Heart left ventricle (tissue), 13 donors: ENCODE measurements at regions not wholly inside any gene's neighbourhood (a gene's known extent, or its start where the extent isn't known, plus 50 kb on each side); places are given as distances from the start of the nearest gene placed in this dataset.

Source experiments
- POLR2A ChIP-seq, 2 donors: fragments of 450-650 bp; IDR thresholded peaks; one replicate each; pipeline ENCODE4 v1.6.1; 2017; ENCODE audit warnings: antibody characterized with exemption in 2 of 2, mild to moderate bottlenecking in 2 of 2, moderate library complexity in 2 of 2
- TF ChIP-seq, protein P1 (sequence below), 12 donors: fragments of 200-600 bp; sonication (generic) in 4 of 12; IDR thresholded peaks; one replicate each; pipeline versions ENCODE4 v1.5.0 to v1.8.0; 2018 to 2022; ENCODE audit warnings: antibody characterized with exemption in 12 of 12, mild to moderate bottlenecking in 5 of 12
- donor health status: ischemic (EF 13 %, LVEDD 7.1; RV severe dilation, severe dysfunction).
- donor health status: DM: no; HTN: yes; CAD: no.
- donor health status: DM: no; HTN: no; CAD: no.
- donor health status: ischemic (EF 25% LVEDD 6.9; RV normal size, moderate dysfunction).
- donor health status: ischemic (EF 25% LVEDD 5.7; RV mildly dilated, moderate dysfunction).
- donor health status: ischemic (EF 35%, LVEDD 5.7; RV mildly dilated, moderate dysfunction).
- donor health status: nonischemic (EF 11% LVEDD 7.7; RV severe dilation, severe dysfunction).
- donor health status: DM: yes; HTN: yes; CAD: no.
- donor health status: PGD.
- donor health status: ischemic (EF 29% LVEDD 5.4; RV normal size, mild dysfunction).
- donor health status: nonischemic (EF 23%, LVEDD 6.1; RV moderate dilation, normal function).

DNA sequence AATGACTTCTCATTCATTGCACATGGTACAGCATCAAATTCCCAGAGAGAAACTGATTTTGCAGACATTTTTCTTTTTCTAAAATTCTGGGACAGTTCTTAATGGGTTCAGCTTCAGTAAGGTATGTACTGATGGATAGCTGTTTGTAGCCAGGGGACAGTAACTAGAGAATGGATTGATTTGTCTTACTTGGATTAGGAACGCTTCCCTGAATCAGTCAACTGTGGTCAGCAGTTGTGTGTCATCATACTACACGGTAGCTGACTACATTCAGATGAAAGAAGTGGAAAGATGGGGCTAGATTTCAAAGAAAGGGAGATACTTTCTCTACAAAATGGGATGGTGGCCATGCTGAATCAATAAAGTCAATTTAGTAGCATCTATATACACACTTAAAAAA lies 431.4 kb downstream of the GRB14 start:
- TF ChIP-seq, protein P1, sequence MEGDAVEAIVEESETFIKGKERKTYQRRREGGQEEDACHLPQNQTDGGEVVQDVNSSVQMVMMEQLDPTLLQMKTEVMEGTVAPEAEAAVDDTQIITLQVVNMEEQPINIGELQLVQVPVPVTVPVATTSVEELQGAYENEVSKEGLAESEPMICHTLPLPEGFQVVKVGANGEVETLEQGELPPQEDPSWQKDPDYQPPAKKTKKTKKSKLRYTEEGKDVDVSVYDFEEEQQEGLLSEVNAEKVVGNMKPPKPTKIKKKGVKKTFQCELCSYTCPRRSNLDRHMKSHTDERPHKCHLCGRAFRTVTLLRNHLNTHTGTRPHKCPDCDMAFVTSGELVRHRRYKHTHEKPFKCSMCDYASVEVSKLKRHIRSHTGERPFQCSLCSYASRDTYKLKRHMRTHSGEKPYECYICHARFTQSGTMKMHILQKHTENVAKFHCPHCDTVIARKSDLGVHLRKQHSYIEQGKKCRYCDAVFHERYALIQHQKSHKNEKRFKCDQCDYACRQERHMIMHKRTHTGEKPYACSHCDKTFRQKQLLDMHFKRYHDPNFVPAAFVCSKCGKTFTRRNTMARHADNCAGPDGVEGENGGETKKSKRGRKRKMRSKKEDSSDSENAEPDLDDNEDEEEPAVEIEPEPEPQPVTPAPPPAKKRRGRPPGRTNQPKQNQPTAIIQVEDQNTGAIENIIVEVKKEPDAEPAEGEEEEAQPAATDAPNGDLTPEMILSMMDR (IDR thresholded peaks at IDR 0.05) = no peak
- no peak for TF ChIP-seq POLR2A (IDR thresholded peaks at IDR 0.05)
